Transverse colon (tissue), 4 donors: ENCODE measurements at regions not wholly inside any gene's neighbourhood (a gene's known extent, or its start where the extent isn't known, plus 50 kb on each side); places are given as distances from the start of the nearest gene placed in this dataset.

ENCODE experiments used
- CTCF ChIP-seq, 5 experiments: fragments of 200-600 bp in 3 of 5; fragments of 450-650 bp in 2 of 5; sonication (generic) in 3 of 5; IDR thresholded peaks; 1 replicate in 2 of 5; 2 replicates in 3 of 5; pipeline ENCODE4 v1.5.1; 2016 to 2017; ENCODE audit warnings: antibody characterized with exemption in 5 of 5, inconsistent platforms in 3 of 5, mild to moderate bottlenecking in 2 of 5, moderate library complexity in 1 of 5
- EP300 ChIP-seq: sonication (generic); formaldehyde crosslinking; IDR thresholded peaks from one replicate; pipeline ENCODE4 v1.6.1; 2017; ENCODE audit warnings: antibody characterized with exemption, low read depth
- POLR2A ChIP-seq: fragments of 450-650 bp; IDR thresholded peaks from one replicate; pipeline ENCODE4 v1.6.1; 2016; ENCODE audit warnings: antibody characterized with exemption, mild to moderate bottlenecking, moderate library complexity
- POLR2AphosphoS5 ChIP-seq, 3 donors: sonication (generic); formaldehyde crosslinking; IDR thresholded peaks; one replicate each; pipeline ENCODE4 v1.6.1; 2016; ENCODE audit warnings: antibody characterized with exemption in 3 of 3

- no peak for TF ChIP-seq CTCF (IDR thresholded peaks at IDR 0.05)
- TF ChIP-seq POLR2A: no peak
- TF ChIP-seq EP300: no peak
- TF ChIP-seq POLR2AphosphoS5 (IDR thresholded peaks at IDR 0.05): no peak
Observed at GRCh38 chr2:198327526-198327925, 523.1 kb downstream of the PLCL1 start.
